Spleen (tissue), 11 donors: ENCODE measurements at regions not wholly inside any gene's neighbourhood (a gene's known extent, or its start where the extent isn't known, plus 50 kb on each side); places are given as distances from the start of the nearest gene placed in this dataset.
"Not testable (repeated sequence)": the region's sequence is repeated elsewhere in the genome, so short reads cannot be mapped to it uniquely, and the experiment has no call there.

Experiments
- DNase-seq: peaks from one replicate; pipeline ENCODE4 v3.0.0-alpha.2; 2020
- H3K27ac ChIP-seq, 8 donors: fragments of 200-600 bp; sonication (generic) in 7 of 8; 1 replicate in 4 of 8; 2 replicates in 4 of 8; pipeline versions ENCODE4 v1.5.0 to v1.8.0; 2016 to 2021; ENCODE audit warnings: inconsistent platforms in 4 of 8, mild to moderate bottlenecking in 4 of 8, moderate library complexity in 1 of 8
- H3K27me3 ChIP-seq, 7 donors: fragments of 200-600 bp; sonication (generic) in 6 of 7; replicated peaks in 1 of 7; 1 replicate in 4 of 7; 2 replicates in 3 of 7; pipeline versions ENCODE4 v1.5.0 to v1.8.0; 2016 to 2021; ENCODE audit warnings: inconsistent platforms in 3 of 7, mild to moderate bottlenecking in 1 of 7
- H3K36me3 ChIP-seq, 6 donors: fragments of 200-600 bp; sonication (generic) in 5 of 6; 1 replicate in 4 of 6; 2 replicates in 2 of 6; pipeline versions ENCODE4 v1.5.0 to v1.8.0; 2016 to 2021; ENCODE audit warnings: inconsistent platforms in 2 of 6
- H3K4me1 ChIP-seq, 6 donors: fragments of 200-600 bp; sonication (generic) in 5 of 6; 1 replicate in 3 of 6; 2 replicates in 3 of 6; pipeline versions ENCODE4 v1.5.0 to v1.8.0; 2016 to 2021; ENCODE audit warnings: inconsistent platforms in 3 of 6
- H3K4me3 ChIP-seq, 8 donors: fragments of 200-600 bp; sonication (generic) in 7 of 8; 1 replicate in 4 of 8; 2 replicates in 4 of 8; pipeline versions ENCODE4 v1.5.0 to v1.8.0; 2016 to 2021; ENCODE audit warnings: inconsistent platforms in 4 of 8, mild to moderate bottlenecking in 4 of 8, moderate library complexity in 2 of 8
- H3K9me3 ChIP-seq, 8 donors: fragments of 200-600 bp; sonication (generic) in 7 of 8; 1 replicate in 4 of 8; 2 replicates in 4 of 8; pipeline versions ENCODE4 v1.5.0 to v1.8.0; 2016 to 2021; ENCODE audit warnings: inconsistent platforms in 4 of 8
- CTCF ChIP-seq, 11 experiments: fragments of 200-600 bp in 7 of 11; fragments of 450-650 bp in 4 of 11; sonication (generic) in 4 of 11; IDR thresholded peaks in 8 of 11; conservative IDR thresholded peaks in 3 of 11; 1 replicate in 7 of 11; 2 replicates in 4 of 11; pipeline versions ENCODE4 v1.4.0 to v1.8.0; 2016 to 2021; ENCODE audit warnings: antibody characterized with exemption in 11 of 11, inconsistent platforms in 4 of 11, mild to moderate bottlenecking in 1 of 11
- POLR2A ChIP-seq, 3 donors: fragments of 450-650 bp; IDR thresholded peaks; one replicate each; pipeline ENCODE4 v1.5.1; 2017; ENCODE audit warnings: antibody characterized with exemption in 3 of 3, mild to moderate bottlenecking in 1 of 3
- POLR2AphosphoS5 ChIP-seq, 3 donors: sonication (generic); formaldehyde crosslinking; IDR thresholded peaks; one replicate each; pipeline ENCODE4 v1.5.1; 2017; ENCODE audit warnings: antibody characterized with exemption in 3 of 3
- WGBS, 5 donors: extraction: QIAGEN DNeasy Blood & Tissue Kit in 3 of 5; methylation state at CpG; one replicate each; pipeline versions ENCODE4 v1.1.5 to v1.1.7; 2013 to 2018; 5-methylcytosine and 5-hydroxymethylcytosine counted together
- intact Hi-C: fragments of 100-400 bp; cut with DNase I; formaldehyde crosslinking; loops from one replicate; pipeline ENCODE4 v1.15.0; 2023; ENCODE audit warnings: low total_unique reads
- donor health status: healthy with polysubstance abuse.
- donor health status: DM: no; HTN: no; CAD: no; lungs with moderate emphysema.
- donor health status: DM: no; HTN: no; CAD: no.
- donor health status: Bipolar disorder and iron deficiency.
- donor health status: healthy.
- donor health status: DM: no; HTN: no; CAD: no.
- donor health status: DM: yes; HTN: yes; CAD: no.

- no peaks in the 10 kb centered on the region for H3K36me3 ChIP-seq
- intact Hi-C loops = no loop called here
- 58 to 73% (median 68%) methylated on average over 2 of the region's 2 CpGs for WGBS, 5 donors
Measured at GRCh38 chr2:21372654-21373053, 248.9 kb downstream of the TDRD15 start.

GRCh38 chr2:21376864-21377263, 253.1 kb downstream of the TDRD15 start:
- TF ChIP-seq CTCF (IDR thresholded peaks at IDR 0.05 in 8 of 11, conservative IDR thresholded peaks at IDR 0.05 in 3 of 11) (no peak), POLR2AphosphoS5 (IDR thresholded peaks at IDR 0.05) (no peak), POLR2A (IDR thresholded peaks at IDR 0.05) (no peak)
- no peak for DNase-seq
- H3K27ac ChIP-seq = no peak overlapping the region
- H3K27me3 ChIP-seq = no peaks in the 10 kb centered on the region
- H3K9me3 ChIP-seq = peaks cover 0 to 3% (median 0%) of the 10 kb centered on the region in 8 donors
- intact Hi-C loops = no loop called here
- H3K36me3 ChIP-seq = no peaks in the 10 kb centered on the region
- H3K4me1 ChIP-seq = no peaks in the 10 kb centered on the region
- 85 to 94% (median 90%) methylated on average over 3 of the region's 3 CpGs for WGBS, 5 donors
- no peak overlapping the region for H3K4me3 ChIP-seq

More at GRCh38 chr2:21372654-21373053, 248.9 kb downstream of the TDRD15 start:
- Histone ChIP-seq H3K4me1 (no peaks in the 10 kb centered on the region), H3K9me3 (no peaks in the 10 kb centered on the region), H3K27me3 (no peaks in the 10 kb centered on the region), H3K27ac (no peak overlapping the region), H3K4me3 (no peak overlapping the region)
- DNase-seq = no peak
- TF ChIP-seq CTCF (IDR thresholded peaks at IDR 0.05 in 8 of 11, conservative IDR thresholded peaks at IDR 0.05 in 3 of 11) = peak in 2 of 11 experiments; percentile 10 to 16
- no peak for TF ChIP-seq POLR2AphosphoS5 (IDR thresholded peaks at IDR 0.05)

- H3K36me3 ChIP-seq = no peaks in the 10 kb centered on the region
- H3K27me3 ChIP-seq = no peaks in the 10 kb centered on the region
- intact Hi-C loops = no loop called here
- peaks cover 0 to 3% (median 0%) of the 10 kb centered on the region in 8 donors for H3K9me3 ChIP-seq
- no peak overlapping the region for H3K4me3 ChIP-seq
- H3K4me1 ChIP-seq = no peaks in the 10 kb centered on the region
- no peak for TF ChIP-seq CTCF (IDR thresholded peaks at IDR 0.05 in 8 of 11, conservative IDR thresholded peaks at IDR 0.05 in 3 of 11)
- TF ChIP-seq POLR2A (IDR thresholded peaks at IDR 0.05) = no peak
- TF ChIP-seq POLR2AphosphoS5 (IDR thresholded peaks at IDR 0.05) = no peak
- WGBS, 5 donors = 53 to 80% (median 65%) methylated on average over 2 of the region's 2 CpGs
- H3K27ac ChIP-seq = no peak overlapping the region
- DNase-seq = no peak
Measured at GRCh38 chr2:21379140-21379539, 255.4 kb downstream of the TDRD15 start.

GRCh38 chr2:21379668-21380067, 255.9 kb downstream of the TDRD15 start:
- H3K36me3 ChIP-seq, DNase-seq, H3K4me3 ChIP-seq, H3K4me1 ChIP-seq, intact Hi-C loops, H3K27ac ChIP-seq, H3K27me3 ChIP-seq, H3K9me3 ChIP-seq: not testable (repeated sequence)
- 83 to 98% (median 88%) methylated on average over 2 of the region's 2 CpGs for WGBS, 5 donors

- H3K9me3 ChIP-seq = peaks cover 0 to 3% (median 0%) of the 10 kb centered on the region in 8 donors
- intact Hi-C loops = no loop called here
- no peak overlapping the region for H3K4me3 ChIP-seq
- no peaks in the 10 kb centered on the region for H3K4me1 ChIP-seq
- no peak for DNase-seq
- WGBS, 5 donors = 66 to 86% (median 74%) methylated on average over 4 of the region's 4 CpGs
- no peaks in the 10 kb centered on the region for H3K36me3 ChIP-seq
- TF ChIP-seq CTCF (IDR thresholded peaks at IDR 0.05 in 8 of 11, conservative IDR thresholded peaks at IDR 0.05 in 3 of 11) (no peak), POLR2A (IDR thresholded peaks at IDR 0.05) (no peak), POLR2AphosphoS5 (IDR thresholded peaks at IDR 0.05) (no peak)
- H3K27ac ChIP-seq = no peak overlapping the region
- no peaks in the 10 kb centered on the region for H3K27me3 ChIP-seq
Measured at GRCh38 chr2:21381421-21381820, 257.7 kb downstream of the TDRD15 start.
